Astrocyte (in vitro differentiated cells and primary cell): ENCODE measurements at regions not wholly inside any gene's neighbourhood (a gene's known extent, or its start where the extent isn't known, plus 50 kb on each side); places are given as distances from the start of the nearest gene placed in this dataset.

Experiments used
- DNase-seq: peaks from one replicate; pipeline ENCODE4 v3.0.0-alpha.2; 2010; ENCODE audit warnings: low read depth
- FAIRE-seq: peaks from 2 replicates; lab custom pipeline; 2011; peaks lifted over from hg19 to GRCh38; lab: Jason Lieb, UNC
- H2AFZ ChIP-seq: 2 replicates; pipeline ENCODE4 v1.6.0; 2012; ENCODE audit warnings: low read depth, low read length, inconsistent platforms
- H3K27ac ChIP-seq: 2 replicates; pipeline ENCODE4 v1.5.1; 2011; ENCODE audit warnings: low read depth, low read length, inconsistent platforms
- H3K27me3 ChIP-seq: 2 replicates; pipeline ENCODE4 v1.6.0; 2011; ENCODE audit warnings: low read length, inconsistent platforms; ENCODE audit not compliant: insufficient read depth
- H3K36me3 ChIP-seq: 2 replicates; pipeline ENCODE4 v1.5.1; 2011; ENCODE audit warnings: low read length, inconsistent platforms; ENCODE audit not compliant: insufficient read depth
- H3K4me1 ChIP-seq: 2 replicates; pipeline ENCODE4 v1.5.1; 2011; ENCODE audit warnings: low read length, inconsistent platforms; ENCODE audit not compliant: insufficient read depth
- H3K4me2 ChIP-seq: 2 replicates; pipeline ENCODE4 v1.6.0; 2012; ENCODE audit warnings: low read length, inconsistent platforms
- H3K4me3 ChIP-seq: 2 replicates; pipeline ENCODE4 v1.5.1; 2011; ENCODE audit warnings: low read depth, mild to moderate bottlenecking, low read length, inconsistent platforms; ENCODE audit not compliant: insufficient read depth
- H3K79me2 ChIP-seq: 2 replicates; pipeline ENCODE4 v1.6.0; 2012; ENCODE audit warnings: mild to moderate bottlenecking, low read length, inconsistent platforms; ENCODE audit not compliant: insufficient read depth
- H3K9ac ChIP-seq: 2 replicates; pipeline ENCODE4 v1.6.0; 2012; ENCODE audit warnings: mild to moderate bottlenecking, low read length, inconsistent platforms
- H3K9me3 ChIP-seq: 2 replicates; pipeline ENCODE4 v1.5.1; 2012; ENCODE audit warnings: low read depth, mild to moderate bottlenecking, low read length, inconsistent platforms; ENCODE audit not compliant: insufficient read depth
- H4K20me1 ChIP-seq: 2 replicates; pipeline ENCODE4 v1.6.0; 2012; ENCODE audit warnings: low read length, inconsistent platforms; ENCODE audit not compliant: insufficient read depth
- H3K27ac Mint-ChIP-seq: one replicate; pipeline ENCODE4 v1.8.0; 2021; ENCODE audit warnings: mild to moderate bottlenecking, mixed read lengths; ENCODE audit not compliant: unreplicated experiment
- H3K27me3 Mint-ChIP-seq: one replicate; pipeline ENCODE4 v1.8.0; 2021; ENCODE audit warnings: low read depth, mixed read lengths; ENCODE audit not compliant: unreplicated experiment
- H3K36me3 Mint-ChIP-seq: one replicate; pipeline ENCODE4 v1.8.0; 2021; ENCODE audit warnings: low read depth, mixed read lengths; ENCODE audit not compliant: unreplicated experiment
- H3K4me1 Mint-ChIP-seq: one replicate; pipeline ENCODE4 v1.8.0; 2021; ENCODE audit warnings: low read depth, mixed read lengths; ENCODE audit not compliant: unreplicated experiment
- H3K4me3 Mint-ChIP-seq: one replicate; pipeline ENCODE4 v1.8.0; 2021; ENCODE audit warnings: mild to moderate bottlenecking, moderate library complexity, mixed read lengths; ENCODE audit not compliant: unreplicated experiment
- H3K9me3 Mint-ChIP-seq: one replicate; pipeline ENCODE4 v1.8.0; 2021; ENCODE audit warnings: mild to moderate bottlenecking, mixed read lengths; ENCODE audit not compliant: unreplicated experiment
- EZH2 ChIP-seq: IDR thresholded peaks from 2 replicates; pipeline ENCODE4 v1.6.1; 2012; ENCODE audit warnings: mild to moderate bottlenecking, low read length, inconsistent platforms; ENCODE audit not compliant: insufficient read depth
- TF ChIP-seq, protein P1 (sequence below): IDR thresholded peaks from 2 replicates; pipeline ENCODE4 v1.5.1; 2011; ENCODE audit warnings: low read depth, mild to moderate bottlenecking, inconsistent platforms, low read length, moderate library complexity; ENCODE audit not compliant: insufficient read depth

GRCh38 chr3:189099031-189099471 lies 72.7 kb upstream of the TPRG1 start:
- no peaks in the 10 kb centered on the region for H3K4me1 ChIP-seq
- H3K9ac ChIP-seq = no peak overlapping the region
- no peaks in the 10 kb centered on the region for H3K79me2 ChIP-seq
- no peak overlapping the region for H3K27ac ChIP-seq
- H2AFZ ChIP-seq = no peak overlapping the region
- H4K20me1 ChIP-seq = no peaks in the 10 kb centered on the region
- H3K27ac Mint-ChIP-seq = no peak overlapping the region
- no peak overlapping the region for H3K4me3 Mint-ChIP-seq
- H3K9me3 ChIP-seq = no peaks in the 10 kb centered on the region
- TF ChIP-seq EZH2 = no peak
- TF ChIP-seq, protein P1, sequence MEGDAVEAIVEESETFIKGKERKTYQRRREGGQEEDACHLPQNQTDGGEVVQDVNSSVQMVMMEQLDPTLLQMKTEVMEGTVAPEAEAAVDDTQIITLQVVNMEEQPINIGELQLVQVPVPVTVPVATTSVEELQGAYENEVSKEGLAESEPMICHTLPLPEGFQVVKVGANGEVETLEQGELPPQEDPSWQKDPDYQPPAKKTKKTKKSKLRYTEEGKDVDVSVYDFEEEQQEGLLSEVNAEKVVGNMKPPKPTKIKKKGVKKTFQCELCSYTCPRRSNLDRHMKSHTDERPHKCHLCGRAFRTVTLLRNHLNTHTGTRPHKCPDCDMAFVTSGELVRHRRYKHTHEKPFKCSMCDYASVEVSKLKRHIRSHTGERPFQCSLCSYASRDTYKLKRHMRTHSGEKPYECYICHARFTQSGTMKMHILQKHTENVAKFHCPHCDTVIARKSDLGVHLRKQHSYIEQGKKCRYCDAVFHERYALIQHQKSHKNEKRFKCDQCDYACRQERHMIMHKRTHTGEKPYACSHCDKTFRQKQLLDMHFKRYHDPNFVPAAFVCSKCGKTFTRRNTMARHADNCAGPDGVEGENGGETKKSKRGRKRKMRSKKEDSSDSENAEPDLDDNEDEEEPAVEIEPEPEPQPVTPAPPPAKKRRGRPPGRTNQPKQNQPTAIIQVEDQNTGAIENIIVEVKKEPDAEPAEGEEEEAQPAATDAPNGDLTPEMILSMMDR = no peak
- no peak overlapping the region for H3K4me2 ChIP-seq
- H3K36me3 ChIP-seq = no peaks in the 10 kb centered on the region
- no peak overlapping the region for H3K4me3 ChIP-seq
- no peaks in the 10 kb centered on the region for H3K9me3 Mint-ChIP-seq
- FAIRE-seq (no peak), DNase-seq (no peak)
- H3K4me1 Mint-ChIP-seq = no peaks in the 10 kb centered on the region
- no peaks in the 10 kb centered on the region for H3K27me3 ChIP-seq
- H3K36me3 Mint-ChIP-seq = peaks cover 2% of the 10 kb centered on the region
- H3K27me3 Mint-ChIP-seq = no peaks in the 10 kb centered on the region

- Histone ChIP-seq H3K4me1 (no peaks in the 10 kb centered on the region), H3K36me3 (no peaks in the 10 kb centered on the region), H3K4me3 (no peak overlapping the region), H3K9ac (no peak overlapping the region), H4K20me1 (no peaks in the 10 kb centered on the region), H3K4me2 (no peak overlapping the region), H3K27ac (no peak overlapping the region), H3K9me3 (no peaks in the 10 kb centered on the region), H3K27me3 (no peaks in the 10 kb centered on the region), H3K79me2 (no peaks in the 10 kb centered on the region), H2AFZ (no peak overlapping the region)
- no peaks in the 10 kb centered on the region for H3K27me3 Mint-ChIP-seq
- H3K4me1 Mint-ChIP-seq = no peaks in the 10 kb centered on the region
- DNase-seq = no peak
- H3K9me3 Mint-ChIP-seq = no peaks in the 10 kb centered on the region
- FAIRE-seq = no peak
- no peak for TF ChIP-seq EZH2
- TF ChIP-seq, protein P1 = no peak
- peaks cover 2% of the 10 kb centered on the region for H3K36me3 Mint-ChIP-seq
- H3K4me3 Mint-ChIP-seq = no peak overlapping the region
- H3K27ac Mint-ChIP-seq = no peak overlapping the region
These were observed 72.1 kb upstream of the TPRG1 start for GRCh38 chr3:189099505-189100290.

- H3K4me3 ChIP-seq = no peak overlapping the region
- no peak overlapping the region for H3K4me3 Mint-ChIP-seq
- no peak for FAIRE-seq
These were observed 70.9 kb upstream of the TPRG1 start for GRCh38 chr3:189100866-189101265.

More at GRCh38 chr3:189100866-189101265, 70.9 kb upstream of the TPRG1 start:
- no peaks in the 10 kb centered on the region for H3K9me3 Mint-ChIP-seq
- Histone ChIP-seq H3K4me2 (no peak overlapping the region), H3K4me1 (no peaks in the 10 kb centered on the region), H2AFZ (no peak overlapping the region), H3K36me3 (no peaks in the 10 kb centered on the region), H4K20me1 (no peaks in the 10 kb centered on the region), H3K27me3 (no peaks in the 10 kb centered on the region), H3K79me2 (no peaks in the 10 kb centered on the region), H3K9ac (no peak overlapping the region), H3K9me3 (no peaks in the 10 kb centered on the region), H3K27ac (no peak overlapping the region)
- no peak for DNase-seq
- H3K4me1 Mint-ChIP-seq = no peaks in the 10 kb centered on the region
- TF ChIP-seq EZH2 = no peak
- TF ChIP-seq, protein P1 = no peak
- no peak overlapping the region for H3K27ac Mint-ChIP-seq
- no peaks in the 10 kb centered on the region for H3K27me3 Mint-ChIP-seq
- H3K36me3 Mint-ChIP-seq = peaks cover 2% of the 10 kb centered on the region
